Keratinocyte (primary cell): ENCODE measurements at regions not wholly inside any gene's neighbourhood (a gene's known extent, or its start where the extent isn't known, plus 50 kb on each side); places are given as distances from the start of the nearest gene placed in this dataset.
A peak's percentile ranks its signal among the peaks of the same experiment; 100 is the strongest.

ENCODE experiments used
- DNase-seq: peaks from one replicate; pipeline ENCODE4 v3.0.0-alpha.2; 2011; ENCODE audit warnings: low read depth, missing footprints, low spot score
- FAIRE-seq: peaks from 2 replicates; lab custom pipeline; 2011; peaks lifted over from hg19 to GRCh38; lab: Jason Lieb, UNC
- H2AFZ ChIP-seq: 2 replicates; pipeline ENCODE4 v1.6.0; 2012; ENCODE audit warnings: low read length, control low read depth, inconsistent platforms; ENCODE audit not compliant: control insufficient read depth
- H3K27ac ChIP-seq: 2 replicates; pipeline ENCODE4 v1.5.1; 2011; ENCODE audit warnings: low read length; ENCODE audit not compliant: control insufficient read depth, insufficient read depth
- H3K27me3 ChIP-seq: 3 replicates; pipeline ENCODE4 v1.6.0; 2011; ENCODE audit warnings: low read length; ENCODE audit not compliant: control insufficient read depth, insufficient read depth; ENCODE audit errors: extremely low read depth
- H3K36me3 ChIP-seq, 2 experiments: 2 replicates in 1 of 2; 3 replicates in 1 of 2; pipeline ENCODE4 v1.5.1; 2011; ENCODE audit warnings: low read length in 2 of 2, mild to moderate bottlenecking in 1 of 2; ENCODE audit not compliant: control insufficient read depth in 2 of 2, insufficient read depth in 2 of 2; ENCODE audit errors: extremely low read depth in 1 of 2
- H3K4me1 ChIP-seq: 3 replicates; pipeline ENCODE4 v1.5.1; 2011; ENCODE audit warnings: low read length; ENCODE audit not compliant: control insufficient read depth, insufficient read depth; ENCODE audit errors: extremely low read depth
- H3K4me2 ChIP-seq: 3 replicates; pipeline ENCODE4 v1.6.0; 2011; ENCODE audit warnings: low read depth, low read length; ENCODE audit not compliant: control insufficient read depth, insufficient read depth; ENCODE audit errors: extremely low read depth
- H3K4me3 ChIP-seq, 3 experiments: fragments of 200-600 bp in 1 of 3; sonication (generic) in 1 of 3; 2 replicates in 2 of 3; 3 replicates in 1 of 3; pipeline ENCODE4 v1.5.1; 2011 to 2016; ENCODE audit warnings: low read length in 3 of 3, mild to moderate bottlenecking in 3 of 3, control low read depth in 2 of 3, inconsistent platforms in 1 of 3, low read depth in 1 of 3, mixed read lengths in 1 of 3, mixed run types in 1 of 3, moderate library complexity in 1 of 3; ENCODE audit not compliant: control insufficient read depth in 2 of 3, insufficient read depth in 2 of 3; ENCODE audit errors: extremely low read depth in 1 of 3
- H3K79me2 ChIP-seq: 2 replicates; pipeline ENCODE4 v1.6.0; 2012; ENCODE audit warnings: low read length; ENCODE audit not compliant: control insufficient read depth, insufficient read depth
- H3K9ac ChIP-seq: 3 replicates; pipeline ENCODE4 v1.6.0; 2011; ENCODE audit warnings: low read length; ENCODE audit not compliant: control insufficient read depth, insufficient read depth; ENCODE audit errors: extremely low read depth
- H3K9me1 ChIP-seq: 3 replicates; pipeline ENCODE4 v1.6.0; 2011; ENCODE audit warnings: low read length; ENCODE audit not compliant: control insufficient read depth, insufficient read depth; ENCODE audit errors: extremely low read depth
- H3K9me3 ChIP-seq: 2 replicates; pipeline ENCODE4 v1.5.1; 2012; ENCODE audit warnings: low read depth, low read length; ENCODE audit not compliant: control insufficient read depth
- H4K20me1 ChIP-seq: 3 replicates; pipeline ENCODE4 v1.6.0; 2011; ENCODE audit warnings: low read length; ENCODE audit not compliant: control insufficient read depth, insufficient read depth; ENCODE audit errors: extremely low read depth
- EZH2 ChIP-seq: IDR thresholded peaks from one replicate; pipeline ENCODE4 v1.6.1; 2012; ENCODE audit warnings: inconsistent platforms, mild to moderate bottlenecking, low read length, moderate library complexity
- dilution Hi-C: fragments of 300-500 bp; cut with MboI; formaldehyde crosslinking; loops from one replicate; pipeline ENCODE4 v1.7.0; 2020; ENCODE audit warnings: low sequenced_read_pairs; ENCODE audit not compliant: extremely low pct_ligation_motif_present
- TF ChIP-seq, protein P1 (sequence below), 3 experiments: IDR thresholded peaks in 1 of 3; conservative IDR thresholded peaks in 1 of 3; optimal IDR thresholded peaks in 1 of 3; 2 replicates in 2 of 3; 3 replicates in 1 of 3; pipeline versions ENCODE3 to v1.5.1; 2011; ENCODE audit warnings: low read length in 3 of 3, mild to moderate bottlenecking in 3 of 3, moderate library complexity in 2 of 3, control low read depth in 1 of 3, inconsistent platforms in 1 of 3; ENCODE audit not compliant: insufficient read depth in 2 of 3; ENCODE audit errors: extremely low read depth in 1 of 3

DNA sequence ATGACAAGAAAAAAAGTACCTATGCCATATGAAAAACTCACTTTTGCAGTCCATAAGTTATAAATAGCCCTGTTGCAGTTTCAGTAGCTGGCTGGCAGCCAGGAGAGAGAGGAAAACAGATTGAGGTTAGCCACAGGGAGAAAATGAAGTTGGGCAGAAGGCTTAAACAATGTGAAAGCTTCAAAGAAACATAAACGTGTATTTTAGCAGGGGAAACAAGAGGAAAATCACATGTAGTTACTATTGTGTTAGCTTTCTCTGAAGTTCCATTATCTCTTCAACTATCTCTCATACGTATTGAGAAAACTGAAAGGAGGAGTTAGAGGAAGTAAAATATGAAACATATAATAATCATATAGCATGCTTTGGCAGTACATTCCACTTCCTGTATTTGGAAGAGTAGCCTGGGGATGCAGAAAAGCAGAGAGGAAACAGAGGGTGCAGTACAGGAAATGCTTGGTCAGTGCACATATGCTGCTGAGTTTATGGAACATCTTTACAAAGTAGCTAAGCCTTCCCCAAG is 1551.1 kb downstream of the EFNB2 start:
- H3K4me1 ChIP-seq = no peaks in the 10 kb centered on the region
- no peaks in the 10 kb centered on the region for H3K79me2 ChIP-seq
- no peak for DNase-seq
- no peaks in the 10 kb centered on the region for H3K9me1 ChIP-seq
- dilution Hi-C loops = no loop called here
- peak overlapping the region; percentile 4 for H2AFZ ChIP-seq
- no peak overlapping the region for H3K4me3 ChIP-seq
- H3K9ac ChIP-seq = no peak overlapping the region
- H3K27me3 ChIP-seq = no peaks in the 10 kb centered on the region
- FAIRE-seq = no peak
- no peak overlapping the region for H3K4me2 ChIP-seq
- no peak overlapping the region for H3K27ac ChIP-seq
- no peaks in the 10 kb centered on the region for H4K20me1 ChIP-seq
- H3K36me3 ChIP-seq = no peaks in the 10 kb centered on the region
- no peaks in the 10 kb centered on the region for H3K9me3 ChIP-seq
- TF ChIP-seq, protein P1, sequence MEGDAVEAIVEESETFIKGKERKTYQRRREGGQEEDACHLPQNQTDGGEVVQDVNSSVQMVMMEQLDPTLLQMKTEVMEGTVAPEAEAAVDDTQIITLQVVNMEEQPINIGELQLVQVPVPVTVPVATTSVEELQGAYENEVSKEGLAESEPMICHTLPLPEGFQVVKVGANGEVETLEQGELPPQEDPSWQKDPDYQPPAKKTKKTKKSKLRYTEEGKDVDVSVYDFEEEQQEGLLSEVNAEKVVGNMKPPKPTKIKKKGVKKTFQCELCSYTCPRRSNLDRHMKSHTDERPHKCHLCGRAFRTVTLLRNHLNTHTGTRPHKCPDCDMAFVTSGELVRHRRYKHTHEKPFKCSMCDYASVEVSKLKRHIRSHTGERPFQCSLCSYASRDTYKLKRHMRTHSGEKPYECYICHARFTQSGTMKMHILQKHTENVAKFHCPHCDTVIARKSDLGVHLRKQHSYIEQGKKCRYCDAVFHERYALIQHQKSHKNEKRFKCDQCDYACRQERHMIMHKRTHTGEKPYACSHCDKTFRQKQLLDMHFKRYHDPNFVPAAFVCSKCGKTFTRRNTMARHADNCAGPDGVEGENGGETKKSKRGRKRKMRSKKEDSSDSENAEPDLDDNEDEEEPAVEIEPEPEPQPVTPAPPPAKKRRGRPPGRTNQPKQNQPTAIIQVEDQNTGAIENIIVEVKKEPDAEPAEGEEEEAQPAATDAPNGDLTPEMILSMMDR (optimal IDR thresholded peaks at IDR 0.05 in 1 of 3, IDR thresholded peaks at IDR 0.05 in 1 of 3, conservative IDR thresholded peaks at IDR 0.05 in 1 of 3; ENCODE audit: extremely low read depth in 1 of 3, insufficient read depth in 2 of 3, low read length in 3 of 3) = no peak
- TF ChIP-seq EZH2 = no peak

GRCh38 chr13:104983601-104984000 is 1551.9 kb downstream of the EFNB2 start:
- Histone ChIP-seq H3K27ac (no peak overlapping the region), H3K4me2 (no peak overlapping the region), H3K27me3 (no peaks in the 10 kb centered on the region), H3K79me2 (no peaks in the 10 kb centered on the region), H2AFZ (no peak overlapping the region), H3K4me1 (no peaks in the 10 kb centered on the region), H3K9me1 (no peaks in the 10 kb centered on the region), H3K4me3 (no peak overlapping the region), H3K36me3 (no peaks in the 10 kb centered on the region), H3K9ac (no peak overlapping the region), H4K20me1 (no peaks in the 10 kb centered on the region), H3K9me3 (no peaks in the 10 kb centered on the region)
- FAIRE-seq (no peak), DNase-seq (no peak)
- TF ChIP-seq, protein P1 (optimal IDR thresholded peaks at IDR 0.05 in 1 of 3, IDR thresholded peaks at IDR 0.05 in 1 of 3, conservative IDR thresholded peaks at IDR 0.05 in 1 of 3; ENCODE audit: extremely low read depth in 1 of 3, insufficient read depth in 2 of 3, low read length in 3 of 3) = no peak
- no peak for TF ChIP-seq EZH2
- dilution Hi-C loops = no loop called here
